GM23338 (cell line): ENCODE measurements at regions not wholly inside any gene's neighbourhood (a gene's known extent, or its start where the extent isn't known, plus 50 kb on each side); places are given as distances from the start of the nearest gene placed in this dataset.

Experiments used
- ATAC-seq: fragments of 200-7000 bp; cut with Tn5 transposase; 3 replicates; pipeline ENCODE4 v1.9.1; 2020
- DNase-seq: peaks from one replicate; pipeline ENCODE4 v3.0.0-alpha.2; 2015; ENCODE audit warnings: low spot score
- H2AFZ ChIP-seq: fragments of 200-600 bp; sonication (generic); 2 replicates; pipeline ENCODE4 v1.8.0; 2016; ENCODE audit warnings: antibody characterized with exemption, mild to moderate bottlenecking, moderate library complexity
- H3F3A ChIP-seq: fragments of 200-600 bp; sonication (generic); replicated peaks from 2 replicates; pipeline ENCODE4 v1.8.0; 2017; ENCODE audit warnings: antibody characterized with exemption, mixed run types, low read depth
- H3K27ac ChIP-seq: fragments of 200-600 bp; sonication (generic); 2 replicates; pipeline ENCODE4 v1.6.1; 2016; ENCODE audit warnings: low read depth
- H3K27me3 ChIP-seq: fragments of 200-600 bp; sonication (generic); 2 replicates; pipeline ENCODE4 v1.8.0; 2016; ENCODE audit warnings: mild to moderate bottlenecking, mixed run types, moderate library complexity; ENCODE audit not compliant: insufficient read depth
- H3K36me3 ChIP-seq: fragments of 200-600 bp; sonication (generic); 2 replicates; pipeline ENCODE4 v1.8.0; 2016; ENCODE audit warnings: mild to moderate bottlenecking; ENCODE audit not compliant: insufficient read depth
- H3K4me1 ChIP-seq: fragments of 200-600 bp; sonication (generic); 2 replicates; pipeline ENCODE4 v1.8.0; 2016; ENCODE audit warnings: mild to moderate bottlenecking, moderate library complexity; ENCODE audit not compliant: insufficient read depth
- H3K4me2 ChIP-seq: fragments of 200-600 bp; sonication (generic); 2 replicates; pipeline ENCODE4 v1.7.1; 2017; ENCODE audit warnings: mixed run types
- H3K4me3 ChIP-seq: fragments of 200-600 bp; sonication (generic); 2 replicates; pipeline ENCODE4 v1.6.1; 2016; ENCODE audit warnings: mixed run types
- H3K79me2 ChIP-seq: fragments of 200-600 bp; sonication (generic); replicated peaks from 2 replicates; pipeline ENCODE4 v1.8.0; 2017; ENCODE audit warnings: mild to moderate bottlenecking; ENCODE audit not compliant: insufficient read depth
- H3K9me2 ChIP-seq: fragments of 200-600 bp; sonication (generic); 2 replicates; pipeline ENCODE4 v1.8.0; 2017; ENCODE audit not compliant: insufficient read depth
- H4K20me1 ChIP-seq: fragments of 200-600 bp; sonication (generic); replicated peaks from 2 replicates; pipeline ENCODE4 v1.8.0; 2017; ENCODE audit warnings: mild to moderate bottlenecking; ENCODE audit not compliant: insufficient read depth
- H3K27ac Mint-ChIP-seq: 2 replicates; pipeline ENCODE4 v1.8.0; 2020; ENCODE audit warnings: inconsistent platforms, mild to moderate bottlenecking, moderate library complexity, mixed read lengths
- H3K27me3 Mint-ChIP-seq: 3 replicates; pipeline ENCODE4 v1.8.0; 2022; ENCODE audit warnings: low read depth, mild to moderate bottlenecking, moderate library complexity, mixed read lengths, inconsistent platforms; ENCODE audit not compliant: insufficient read depth, poor library complexity
- H3K36me3 Mint-ChIP-seq: 3 replicates; pipeline ENCODE4 v1.8.0; 2021; ENCODE audit warnings: low read depth, mild to moderate bottlenecking, inconsistent platforms, moderate library complexity, mixed read lengths
- H3K4me1 Mint-ChIP-seq: 3 replicates; pipeline ENCODE4 v1.8.0; 2020; ENCODE audit warnings: mild to moderate bottlenecking, inconsistent platforms, mixed read lengths
- H3K4me3 Mint-ChIP-seq: 3 replicates; pipeline ENCODE4 v1.8.0; 2021; ENCODE audit warnings: moderate library complexity, mild to moderate bottlenecking, inconsistent platforms, mixed read lengths
- H3K9me3 Mint-ChIP-seq: 3 replicates; pipeline ENCODE4 v1.8.0; 2020; ENCODE audit warnings: moderate library complexity, mild to moderate bottlenecking, inconsistent platforms, mixed read lengths
- CREB1 ChIP-seq: fragments of 250-450 bp; sonication (Bioruptor Pico); IDR thresholded peaks from 2 replicates; pipeline ENCODE4 v1.5.0; 2020; ENCODE audit warnings: low read depth, mild to moderate bottlenecking, moderate library complexity
- ETS1 ChIP-seq: IDR thresholded peaks from 2 replicates; pipeline ENCODE4 v1.6.1; 2016; ENCODE audit warnings: antibody characterized with exemption
- EZH2 ChIP-seq: fragments of 200-600 bp; sonication (generic); IDR thresholded peaks from one replicate; pipeline ENCODE4 v1.8.0; 2017; ENCODE audit warnings: antibody characterized with exemption, mild to moderate bottlenecking, low read depth; ENCODE audit not compliant: unreplicated experiment
- JUNB ChIP-seq: IDR thresholded peaks from one replicate; pipeline ENCODE4 v1.6.1; 2016; ENCODE audit warnings: antibody characterized with exemption; ENCODE audit not compliant: unreplicated experiment
- NANOG ChIP-seq: IDR thresholded peaks from 2 replicates; pipeline ENCODE4 v1.6.1; 2016; ENCODE audit warnings: antibody characterized with exemption, borderline replicate concordance
- POLR2AphosphoS5 ChIP-seq: IDR thresholded peaks from 2 replicates; pipeline ENCODE4 v1.6.1; 2016; ENCODE audit warnings: antibody characterized with exemption, low read depth
- STAT1 ChIP-seq: IDR thresholded peaks from one replicate; pipeline ENCODE4 v1.6.1; 2016; ENCODE audit warnings: antibody characterized with exemption; ENCODE audit not compliant: unreplicated experiment
- ZNF114 ChIP-seq: fragments of 250-450 bp; sonication (Bioruptor Pico); IDR thresholded peaks from 2 replicates; pipeline ENCODE4 v1.5.0; 2020; ENCODE audit warnings: mild to moderate bottlenecking, moderate library complexity

- 0 out of 2 replicates have a peak, but pooled peaks cover 3% of the 10 kb centered on the region for H3K9me2 ChIP-seq
- no peaks in the 10 kb centered on the region; the same call in 2 of the 3 replicates for H3K36me3 Mint-ChIP-seq
- no peak overlapping the region for H3K27ac ChIP-seq
- H3K27me3 Mint-ChIP-seq, result peaks cover 18% of the 10 kb centered on the region
- TF ChIP-seq POLR2AphosphoS5 (no peak), CREB1 (CRISPR knock-in tag) (no peak), ETS1 (no peak), EZH2 (no peak), JUNB (no peak), NANOG (no peak)
- no peak overlapping the region for H3K4me3 Mint-ChIP-seq
- no peaks in the 10 kb centered on the region for H3K79me2 ChIP-seq
- ATAC-seq (no peak), DNase-seq (no peak)
- H3K36me3 ChIP-seq, result no peaks in the 10 kb centered on the region
- H3K4me2 ChIP-seq, result no peak overlapping the region
- peaks cover 23% of the 10 kb centered on the region for H3K27me3 ChIP-seq
- H3K27ac Mint-ChIP-seq, result no peak overlapping the region
- H4K20me1 ChIP-seq, result no peaks in the 10 kb centered on the region
- H3F3A ChIP-seq, result no peaks in the 10 kb centered on the region
- no peaks in the 10 kb centered on the region for H3K9me3 Mint-ChIP-seq
- H3K4me3 ChIP-seq, result no peak overlapping the region
- peaks cover 27% of the 10 kb centered on the region for H3K4me1 ChIP-seq
- H2AFZ ChIP-seq, result no peak overlapping the region
- H3K4me1 Mint-ChIP-seq, result peaks cover 34% of the 10 kb centered on the region
Measured at GRCh38 chr1:243942196-243943150, 92.4 kb upstream of the AKT3 start.

GRCh38 chr1:243940451-243940850 is 90.4 kb upstream of the AKT3 start:
- no peak overlapping the region for H3K4me3 ChIP-seq
- H3K4me1 ChIP-seq, result peaks cover 17% of the 10 kb centered on the region
- ATAC-seq (no peak), DNase-seq (no peak)
- Mint-ChIP-seq H3K9me3 (0 out of 3 replicates have a peak, but pooled peaks cover under 1% of the 10 kb centered on the region), H3K27ac (no peak overlapping the region), H3K36me3 (no peaks in the 10 kb centered on the region), H3K27me3 (peaks cover 7% of the 10 kb centered on the region), H3K4me3 (no peak overlapping the region), H3K4me1 (peaks cover 21% of the 10 kb centered on the region)
- no peaks in the 10 kb centered on the region for H3K36me3 ChIP-seq
- H4K20me1 ChIP-seq, result no peaks in the 10 kb centered on the region
- TF ChIP-seq JUNB (no peak), POLR2AphosphoS5 (no peak), EZH2 (no peak), STAT1 (no peak), ETS1 (no peak), ZNF114 (no peak)
- peaks cover 10% of the 10 kb centered on the region for H3K27me3 ChIP-seq
- 0 out of 2 replicates have a peak, but pooled peaks cover 3% of the 10 kb centered on the region for H3K9me2 ChIP-seq
- H3K4me2 ChIP-seq, result no peak overlapping the region
- H3K79me2 ChIP-seq, result no peaks in the 10 kb centered on the region
- H2AFZ ChIP-seq, result no peak overlapping the region
- no peaks in the 10 kb centered on the region for H3F3A ChIP-seq
- no peak overlapping the region for H3K27ac ChIP-seq
